Neuronal stem cell (in vitro differentiated cells): ENCODE measurements at regions not wholly inside any gene's neighbourhood (a gene's known extent, or its start where the extent isn't known, plus 50 kb on each side); places are given as distances from the start of the nearest gene placed in this dataset.

ENCODE experiments used
- DNase-seq: peaks from one replicate; pipeline ENCODE4 v3.0.0-alpha.2; 2013; ENCODE audit warnings: low spot score
- H2AFZ ChIP-seq: one replicate; pipeline ENCODE4 v1.6.1; 2013; ENCODE audit warnings: mild to moderate bottlenecking, low read length, inconsistent platforms
- H2AK5ac ChIP-seq: 2 replicates; pipeline ENCODE4 v1.6.1; 2013; ENCODE audit warnings: low read depth, mild to moderate bottlenecking, inconsistent platforms, low read length, moderate library complexity, mixed read lengths
- H2BK120ac ChIP-seq: 2 replicates; pipeline ENCODE4 v1.6.1; 2013; ENCODE audit warnings: low read depth, mild to moderate bottlenecking, inconsistent platforms, low read length, moderate library complexity, mixed read lengths
- H2BK12ac ChIP-seq: one replicate; pipeline ENCODE4 v1.6.1; 2013; ENCODE audit warnings: low read length, inconsistent platforms
- H2BK15ac ChIP-seq: 2 replicates; pipeline ENCODE4 v1.6.1; 2013; ENCODE audit warnings: mild to moderate bottlenecking, low read length, inconsistent platforms, mixed read lengths
- H2BK5ac ChIP-seq: one replicate; pipeline ENCODE4 v1.6.1; 2013; ENCODE audit warnings: inconsistent platforms, mild to moderate bottlenecking, low read length, moderate library complexity
- H3K14ac ChIP-seq: one replicate; pipeline ENCODE4 v1.6.1; 2013; ENCODE audit warnings: low read length, inconsistent platforms
- H3K18ac ChIP-seq: 2 replicates; pipeline ENCODE4 v1.6.1; 2013; ENCODE audit warnings: low read length, inconsistent platforms
- H3K23ac ChIP-seq: 2 replicates; pipeline ENCODE4 v1.6.1; 2013; ENCODE audit warnings: low read depth, mild to moderate bottlenecking, mixed read lengths, low read length, inconsistent platforms; ENCODE audit not compliant: poor library complexity
- H3K27ac ChIP-seq: replicated peaks from 3 replicates; pipeline ENCODE4 v1.5.1; 2013; ENCODE audit warnings: low read length, inconsistent platforms
- H3K27me3 ChIP-seq, 3 experiments: 2 replicates each; pipeline ENCODE4 v1.6.1; 2013; ENCODE audit warnings: low read length in 3 of 3, mild to moderate bottlenecking in 2 of 3, inconsistent platforms in 1 of 3, low read depth in 1 of 3, mixed read lengths in 1 of 3, moderate library complexity in 1 of 3; ENCODE audit not compliant: control insufficient read depth in 3 of 3, insufficient read depth in 3 of 3
- H3K36me3 ChIP-seq, 2 donors: replicated peaks in 1 of 2; 2 replicates each; pipeline ENCODE4 v1.6.1; 2013; ENCODE audit warnings: low read length in 2 of 2; ENCODE audit not compliant: control insufficient read depth in 2 of 2, insufficient read depth in 2 of 2
- H3K4ac ChIP-seq: 2 replicates; pipeline ENCODE4 v1.6.1; 2013; ENCODE audit warnings: inconsistent platforms, mild to moderate bottlenecking, low read length, moderate library complexity
- H3K4me1 ChIP-seq, 2 donors: 1 replicate in 1 of 2; 2 replicates in 1 of 2; pipeline ENCODE4 v1.6.1; 2013; ENCODE audit warnings: low read length in 2 of 2, low read depth in 1 of 2; ENCODE audit not compliant: control insufficient read depth in 2 of 2, insufficient read depth in 1 of 2
- H3K4me2 ChIP-seq: one replicate; pipeline ENCODE4 v1.6.1; 2013; ENCODE audit warnings: mild to moderate bottlenecking, low read length, inconsistent platforms; ENCODE audit not compliant: insufficient read depth, poor library complexity, severe bottlenecking
- H3K4me3 ChIP-seq, 2 donors: 2 replicates each; pipeline ENCODE4 v1.5.1; 2013; ENCODE audit warnings: low read length in 2 of 2, mild to moderate bottlenecking in 2 of 2, inconsistent platforms in 1 of 2, moderate library complexity in 1 of 2
- H3K79me1 ChIP-seq: one replicate; pipeline ENCODE4 v1.6.1; 2013; ENCODE audit warnings: low read depth, mild to moderate bottlenecking, inconsistent platforms, low read length, moderate library complexity
- H3K9ac ChIP-seq: one replicate; pipeline ENCODE4 v1.6.1; 2013; ENCODE audit warnings: mild to moderate bottlenecking, low read depth, low read length, inconsistent platforms; ENCODE audit not compliant: poor library complexity
- H3K9me3 ChIP-seq, 2 donors: replicated peaks in 1 of 2; 2 replicates each; pipeline versions ENCODE3 to v1.6.1; 2013; ENCODE audit warnings: low read length in 2 of 2, mild to moderate bottlenecking in 2 of 2, inconsistent platforms in 1 of 2, low read depth in 1 of 2, mixed read lengths in 1 of 2, moderate library complexity in 1 of 2; ENCODE audit not compliant: control insufficient read depth in 2 of 2, insufficient read depth in 1 of 2
- H4K8ac ChIP-seq: one replicate; pipeline ENCODE4 v1.6.1; 2013; ENCODE audit warnings: low read depth, mild to moderate bottlenecking, inconsistent platforms, low read length, moderate library complexity
- H4K91ac ChIP-seq: one replicate; pipeline ENCODE4 v1.6.1; 2013; ENCODE audit warnings: low read length, low read depth, mild to moderate bottlenecking, inconsistent platforms; ENCODE audit not compliant: poor library complexity
- WGBS, 2 donors: extraction: QIAGEN DNeasy Blood & Tissue Kit; methylation state at CpG; one replicate each; pipeline ENCODE4 v1.1.7; 2013; ENCODE audit warnings: missing lambda C conversion rate in 2 of 2, mixed read lengths in 1 of 2; ENCODE audit not compliant: insufficient read length in 2 of 2, insufficient replicate concordance in 1 of 2; ENCODE audit errors: extremely low coverage in 2 of 2; 5-methylcytosine and 5-hydroxymethylcytosine counted together

- no peak for DNase-seq
- H3K4me3 ChIP-seq: no peak overlapping the region
- no peak overlapping the region for H2BK15ac ChIP-seq
- H4K91ac ChIP-seq: no peak overlapping the region
- no peak overlapping the region for H2BK5ac ChIP-seq
- no peak overlapping the region for H4K8ac ChIP-seq
- no peak overlapping the region for H2BK12ac ChIP-seq
- H3K9ac ChIP-seq: no peak overlapping the region
- H2AFZ ChIP-seq: no peak overlapping the region
- peaks cover 0 to 44% (median 0%) of the 10 kb centered on the region in 3 experiments for H3K27me3 ChIP-seq
- H3K14ac ChIP-seq: no peak overlapping the region
- H3K36me3 ChIP-seq: no peaks in the 10 kb centered on the region
- no peak overlapping the region for H3K18ac ChIP-seq
- peaks cover 15 to 20% of the 10 kb centered on the region in 2 donors for H3K4me1 ChIP-seq
- H3K4ac ChIP-seq: no peak overlapping the region
- H3K79me1 ChIP-seq: no peaks in the 10 kb centered on the region
- H2AK5ac ChIP-seq: no peak overlapping the region
- no peak overlapping the region for H3K27ac ChIP-seq
- no CpG with 5 or more reads among the region's 3 CpGs for WGBS, 2 donors
- H3K4me2 ChIP-seq: no peak overlapping the region
- H3K9me3 ChIP-seq: peaks cover 0 to 5% of the 10 kb centered on the region in 2 donors
- H2BK120ac ChIP-seq: no peak overlapping the region
- no peak overlapping the region for H3K23ac ChIP-seq
Measured at GRCh38 chr14:22409006-22409405, 180.0 kb downstream of the DAD1 start.

- Histone ChIP-seq H3K27ac (no peak overlapping the region), H2BK5ac (no peak overlapping the region), H3K27me3 (peaks cover 0 to 48% (median 0%) of the 10 kb centered on the region in 3 experiments), H2BK120ac (no peak overlapping the region), H2AK5ac (no peak overlapping the region), H2BK15ac (no peak overlapping the region), H4K8ac (no peak overlapping the region), H3K9me3 (peaks cover 0 to 5% of the 10 kb centered on the region in 2 donors), H3K14ac (no peak overlapping the region), H3K36me3 (no peaks in the 10 kb centered on the region), H3K23ac (no peak overlapping the region), H3K4me1 (peaks cover 13 to 15% of the 10 kb centered on the region in 2 donors), H4K91ac (no peak overlapping the region), H3K18ac (no peak overlapping the region), H3K4me2 (no peak overlapping the region), H3K4me3 (no peak overlapping the region), H3K9ac (no peak overlapping the region), H2AFZ (no peak overlapping the region), H2BK12ac (no peak overlapping the region), H3K4ac (no peak overlapping the region), H3K79me1 (no peaks in the 10 kb centered on the region)
- WGBS, 2 donors: no CpG with 5 or more reads among the region's 2 CpGs
- DNase-seq: no peak
Measured at GRCh38 chr14:22408547-22408946, 180.5 kb downstream of the DAD1 start.

GRCh38 chr14:22407033-22407432, 182.0 kb downstream of the DAD1 start:
- no peak overlapping the region for H3K27ac ChIP-seq
- no CpG with 5 or more reads among the region's 6 CpGs for WGBS, 2 donors
- no peak overlapping the region for H3K14ac ChIP-seq
- no peak overlapping the region for H4K91ac ChIP-seq
- no peaks in the 10 kb centered on the region for H3K79me1 ChIP-seq
- H3K27me3 ChIP-seq: peaks cover 0 to 55% (median 0%) of the 10 kb centered on the region in 3 experiments
- no peak overlapping the region for H2BK15ac ChIP-seq
- DNase-seq: no peak
- H2AFZ ChIP-seq: no peak overlapping the region
- no peak overlapping the region for H2BK120ac ChIP-seq
- no peak overlapping the region for H3K4me3 ChIP-seq
- H3K36me3 ChIP-seq: no peaks in the 10 kb centered on the region
- no peak overlapping the region for H3K23ac ChIP-seq
- H2AK5ac ChIP-seq: no peak overlapping the region
- no peak overlapping the region for H3K4me2 ChIP-seq
- H3K4ac ChIP-seq: no peak overlapping the region
- H3K4me1 ChIP-seq: peaks cover 2 to 4% of the 10 kb centered on the region in 2 donors
- H3K9ac ChIP-seq: no peak overlapping the region
- H3K9me3 ChIP-seq: peaks cover 0 to 5% of the 10 kb centered on the region in 2 donors
- H2BK5ac ChIP-seq: no peak overlapping the region
- no peak overlapping the region for H2BK12ac ChIP-seq
- H3K18ac ChIP-seq: no peak overlapping the region
- no peak overlapping the region for H4K8ac ChIP-seq

GRCh38 chr14:22405201-22405600, 183.8 kb downstream of the DAD1 start:
- H3K4ac ChIP-seq: no peak overlapping the region

More at GRCh38 chr14:22405201-22405600, 183.8 kb downstream of the DAD1 start:
- no peak overlapping the region for H3K14ac ChIP-seq
- no peak overlapping the region for H2AFZ ChIP-seq
- no peaks in the 10 kb centered on the region for H3K79me1 ChIP-seq
- no peak for DNase-seq
- H3K27ac ChIP-seq: no peak overlapping the region
- no peak overlapping the region for H2BK15ac ChIP-seq
- no peak overlapping the region for H4K91ac ChIP-seq
- H2BK120ac ChIP-seq: no peak overlapping the region
- no peak overlapping the region for H3K9ac ChIP-seq
- no peak overlapping the region for H2BK5ac ChIP-seq
- H3K4me1 ChIP-seq: no peaks in the 10 kb centered on the region
- no peak overlapping the region for H4K8ac ChIP-seq
- no peaks in the 10 kb centered on the region for H3K36me3 ChIP-seq
- H3K27me3 ChIP-seq: peaks cover 0 to 46% (median 0%) of the 10 kb centered on the region in 3 experiments
- no peak overlapping the region for H2BK12ac ChIP-seq
- no peak overlapping the region for H3K23ac ChIP-seq
- peaks cover 0 to 5% of the 10 kb centered on the region in 2 donors for H3K9me3 ChIP-seq
- no peak overlapping the region for H3K4me3 ChIP-seq
- no peak overlapping the region for H3K18ac ChIP-seq
- no peak overlapping the region for H3K4me2 ChIP-seq
- no CpG with 5 or more reads among the region's 1 CpG for WGBS, 2 donors
- H2AK5ac ChIP-seq: no peak overlapping the region
